Neuronal stem cell (in vitro differentiated cells): ENCODE measurements at regions not wholly inside any gene's neighbourhood (a gene's known extent, or its start where the extent isn't known, plus 50 kb on each side); places are given as distances from the start of the nearest gene placed in this dataset.
"Not testable (repeated sequence)": the region's sequence is repeated elsewhere in the genome, so short reads cannot be mapped to it uniquely, and the experiment has no call there.

Experiments
- DNase-seq: peaks from one replicate; pipeline ENCODE4 v3.0.0-alpha.2; 2013; ENCODE audit warnings: low spot score
- H2AFZ ChIP-seq: one replicate; pipeline ENCODE4 v1.6.1; 2013; ENCODE audit warnings: mild to moderate bottlenecking, low read length, inconsistent platforms
- H2AK5ac ChIP-seq: 2 replicates; pipeline ENCODE4 v1.6.1; 2013; ENCODE audit warnings: low read depth, mild to moderate bottlenecking, inconsistent platforms, low read length, moderate library complexity, mixed read lengths
- H2BK120ac ChIP-seq: 2 replicates; pipeline ENCODE4 v1.6.1; 2013; ENCODE audit warnings: low read depth, mild to moderate bottlenecking, inconsistent platforms, low read length, moderate library complexity, mixed read lengths
- H2BK12ac ChIP-seq: one replicate; pipeline ENCODE4 v1.6.1; 2013; ENCODE audit warnings: low read length, inconsistent platforms
- H2BK15ac ChIP-seq: 2 replicates; pipeline ENCODE4 v1.6.1; 2013; ENCODE audit warnings: mild to moderate bottlenecking, low read length, inconsistent platforms, mixed read lengths
- H2BK5ac ChIP-seq: one replicate; pipeline ENCODE4 v1.6.1; 2013; ENCODE audit warnings: inconsistent platforms, mild to moderate bottlenecking, low read length, moderate library complexity
- H3K14ac ChIP-seq: one replicate; pipeline ENCODE4 v1.6.1; 2013; ENCODE audit warnings: low read length, inconsistent platforms
- H3K18ac ChIP-seq: 2 replicates; pipeline ENCODE4 v1.6.1; 2013; ENCODE audit warnings: low read length, inconsistent platforms
- H3K23ac ChIP-seq: 2 replicates; pipeline ENCODE4 v1.6.1; 2013; ENCODE audit warnings: low read depth, mild to moderate bottlenecking, mixed read lengths, low read length, inconsistent platforms; ENCODE audit not compliant: poor library complexity
- H3K27ac ChIP-seq: replicated peaks from 3 replicates; pipeline ENCODE4 v1.5.1; 2013; ENCODE audit warnings: low read length, inconsistent platforms
- H3K27me3 ChIP-seq, 3 experiments: 2 replicates each; pipeline ENCODE4 v1.6.1; 2013; ENCODE audit warnings: low read length in 3 of 3, mild to moderate bottlenecking in 2 of 3, inconsistent platforms in 1 of 3, low read depth in 1 of 3, mixed read lengths in 1 of 3, moderate library complexity in 1 of 3; ENCODE audit not compliant: control insufficient read depth in 3 of 3, insufficient read depth in 3 of 3
- H3K36me3 ChIP-seq, 2 donors: replicated peaks in 1 of 2; 2 replicates each; pipeline ENCODE4 v1.6.1; 2013; ENCODE audit warnings: low read length in 2 of 2; ENCODE audit not compliant: control insufficient read depth in 2 of 2, insufficient read depth in 2 of 2
- H3K4ac ChIP-seq: 2 replicates; pipeline ENCODE4 v1.6.1; 2013; ENCODE audit warnings: inconsistent platforms, mild to moderate bottlenecking, low read length, moderate library complexity
- H3K4me1 ChIP-seq, 2 donors: 1 replicate in 1 of 2; 2 replicates in 1 of 2; pipeline ENCODE4 v1.6.1; 2013; ENCODE audit warnings: low read length in 2 of 2, low read depth in 1 of 2; ENCODE audit not compliant: control insufficient read depth in 2 of 2, insufficient read depth in 1 of 2
- H3K4me2 ChIP-seq: one replicate; pipeline ENCODE4 v1.6.1; 2013; ENCODE audit warnings: mild to moderate bottlenecking, low read length, inconsistent platforms; ENCODE audit not compliant: insufficient read depth, poor library complexity, severe bottlenecking
- H3K4me3 ChIP-seq, 2 donors: 2 replicates each; pipeline ENCODE4 v1.5.1; 2013; ENCODE audit warnings: low read length in 2 of 2, mild to moderate bottlenecking in 2 of 2, inconsistent platforms in 1 of 2, moderate library complexity in 1 of 2
- H3K79me1 ChIP-seq: one replicate; pipeline ENCODE4 v1.6.1; 2013; ENCODE audit warnings: low read depth, mild to moderate bottlenecking, inconsistent platforms, low read length, moderate library complexity
- H3K9ac ChIP-seq: one replicate; pipeline ENCODE4 v1.6.1; 2013; ENCODE audit warnings: mild to moderate bottlenecking, low read depth, low read length, inconsistent platforms; ENCODE audit not compliant: poor library complexity
- H3K9me3 ChIP-seq, 2 donors: replicated peaks in 1 of 2; 2 replicates each; pipeline versions ENCODE3 to v1.6.1; 2013; ENCODE audit warnings: low read length in 2 of 2, mild to moderate bottlenecking in 2 of 2, inconsistent platforms in 1 of 2, low read depth in 1 of 2, mixed read lengths in 1 of 2, moderate library complexity in 1 of 2; ENCODE audit not compliant: control insufficient read depth in 2 of 2, insufficient read depth in 1 of 2
- H4K8ac ChIP-seq: one replicate; pipeline ENCODE4 v1.6.1; 2013; ENCODE audit warnings: low read depth, mild to moderate bottlenecking, inconsistent platforms, low read length, moderate library complexity
- H4K91ac ChIP-seq: one replicate; pipeline ENCODE4 v1.6.1; 2013; ENCODE audit warnings: low read length, low read depth, mild to moderate bottlenecking, inconsistent platforms; ENCODE audit not compliant: poor library complexity
- WGBS, 2 donors: extraction: QIAGEN DNeasy Blood & Tissue Kit; methylation state at CpG; one replicate each; pipeline ENCODE4 v1.1.7; 2013; ENCODE audit warnings: missing lambda C conversion rate in 2 of 2, mixed read lengths in 1 of 2; ENCODE audit not compliant: insufficient read length in 2 of 2, insufficient replicate concordance in 1 of 2; ENCODE audit errors: extremely low coverage in 2 of 2; 5-methylcytosine and 5-hydroxymethylcytosine counted together

GRCh38 chr3:8355346-8355745 is 146.3 kb upstream of the LMCD1 start:
- Histone ChIP-seq H3K79me1 (no peaks in the 10 kb centered on the region), H3K4me2 (no peak overlapping the region), H3K18ac (no peak overlapping the region), H3K27ac (no peak overlapping the region), H3K27me3 (no peaks in the 10 kb centered on the region), H3K4ac (no peak overlapping the region), H3K9me3 (no peaks in the 10 kb centered on the region), H2BK120ac (no peak overlapping the region), H3K23ac (no peak overlapping the region), H3K9ac (no peak overlapping the region), H2AK5ac (no peak overlapping the region), H3K4me1 (no peaks in the 10 kb centered on the region), H4K8ac (no peak overlapping the region), H2BK5ac (no peak overlapping the region), H3K14ac (no peak overlapping the region), H2AFZ (no peak overlapping the region), H3K4me3 (no peak overlapping the region), H4K91ac (no peak overlapping the region), H2BK12ac (no peak overlapping the region), H2BK15ac (no peak overlapping the region), H3K36me3 (no peaks in the 10 kb centered on the region)
- no peak for DNase-seq
- WGBS, 2 donors = no CpG with 5 or more reads among the region's 1 CpG

GRCh38 chr3:8356066-8356465 is 145.6 kb upstream of the LMCD1 start:
- H3K27ac ChIP-seq, H3K9me3 ChIP-seq, H4K91ac ChIP-seq, H3K14ac ChIP-seq, H4K8ac ChIP-seq, H2BK120ac ChIP-seq, H3K36me3 ChIP-seq, H3K4me3 ChIP-seq, H2AK5ac ChIP-seq, H3K23ac ChIP-seq, H2BK5ac ChIP-seq, H3K4me2 ChIP-seq, H3K9ac ChIP-seq, H2BK12ac ChIP-seq, H3K79me1 ChIP-seq, H3K18ac ChIP-seq, H2AFZ ChIP-seq, H3K27me3 ChIP-seq, H3K4ac ChIP-seq, H3K4me1 ChIP-seq, DNase-seq, H2BK15ac ChIP-seq: not testable (repeated sequence)

DNA sequence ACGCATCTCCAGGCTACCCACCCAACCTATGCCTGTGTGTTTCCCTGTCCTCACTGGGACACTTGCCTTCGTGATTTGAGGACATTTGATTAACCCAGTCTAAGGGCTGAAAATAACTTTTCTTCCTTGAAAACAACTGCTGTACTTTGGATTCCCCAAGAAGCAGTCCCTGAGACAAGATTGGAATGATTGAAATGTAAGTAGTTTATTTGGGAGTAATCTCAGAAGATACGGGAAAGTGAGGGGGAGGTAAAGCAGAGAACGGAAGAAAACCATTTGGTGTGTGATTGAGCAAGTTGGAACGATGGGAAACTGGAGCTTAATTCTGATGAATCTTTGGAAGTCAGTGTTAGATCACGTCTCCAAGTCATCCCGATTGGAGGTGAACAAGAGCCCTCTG is 143.8 kb upstream of the LMCD1 start:
- Histone ChIP-seq H3K18ac (no peak overlapping the region), H2BK5ac (no peak overlapping the region), H3K36me3 (no peaks in the 10 kb centered on the region), H3K4me3 (no peak overlapping the region), H4K8ac (no peak overlapping the region), H3K4me1 (no peaks in the 10 kb centered on the region), H3K27me3 (no peaks in the 10 kb centered on the region), H3K9ac (no peak overlapping the region), H4K91ac (no peak overlapping the region), H2AK5ac (no peak overlapping the region), H2BK120ac (no peak overlapping the region), H3K4me2 (no peak overlapping the region), H2BK12ac (no peak overlapping the region), H3K79me1 (no peaks in the 10 kb centered on the region), H3K9me3 (no peaks in the 10 kb centered on the region), H2AFZ (no peak overlapping the region), H3K23ac (no peak overlapping the region), H3K4ac (no peak overlapping the region), H3K14ac (no peak overlapping the region), H2BK15ac (no peak overlapping the region), H3K27ac (no peak overlapping the region)
- 100% methylated on average over 1 of the region's 7 CpGs; no CpG with 5 or more reads in 1 of the 2 donors for WGBS, 2 donors
- no peak for DNase-seq

DNA sequence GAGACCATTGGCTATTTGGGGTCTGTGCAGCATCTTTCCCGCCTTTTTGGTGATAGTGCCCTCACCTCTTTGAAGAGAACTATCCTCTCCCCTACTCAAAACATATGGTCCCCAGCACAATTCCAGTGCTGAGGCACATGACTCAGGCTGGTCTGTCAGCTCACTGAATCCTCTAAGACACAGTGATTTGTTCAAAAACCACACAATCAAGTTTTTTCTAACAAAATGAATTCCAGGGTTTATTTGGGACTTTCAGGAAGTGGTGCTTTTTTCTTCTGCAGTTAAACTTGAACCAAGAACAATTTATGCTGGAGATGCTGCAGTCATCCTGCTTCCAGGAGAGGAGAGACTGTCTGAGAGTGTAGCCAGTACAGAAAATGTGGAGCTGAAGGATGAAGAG is 142.5 kb upstream of the LMCD1 start:
- Histone ChIP-seq H3K27me3 (no peaks in the 10 kb centered on the region), H2AK5ac (no peak overlapping the region), H3K4me1 (no peaks in the 10 kb centered on the region), H3K23ac (no peak overlapping the region), H3K9ac (no peak overlapping the region), H3K18ac (no peak overlapping the region), H2BK120ac (no peak overlapping the region), H3K14ac (no peak overlapping the region), H4K91ac (no peak overlapping the region), H4K8ac (no peak overlapping the region), H3K79me1 (no peaks in the 10 kb centered on the region), H3K9me3 (no peaks in the 10 kb centered on the region), H2BK15ac (no peak overlapping the region), H2BK12ac (no peak overlapping the region), H2AFZ (no peak overlapping the region), H3K4me3 (no peak overlapping the region), H3K27ac (no peak overlapping the region), H3K4ac (no peak overlapping the region), H2BK5ac (no peak overlapping the region), H3K36me3 (no peaks in the 10 kb centered on the region), H3K4me2 (no peak overlapping the region)
- no CpG with 5 or more reads among the region's 1 CpG for WGBS, 2 donors
- DNase-seq = no peak
